GM12864 (cell line): ENCODE measurements at regions not wholly inside any gene's neighbourhood (a gene's known extent, or its start where the extent isn't known, plus 50 kb on each side); places are given as distances from the start of the nearest gene placed in this dataset.

Experiments used
- DNase-seq: peaks from one replicate; pipeline ENCODE4 v3.0.0-alpha.2; 2011; ENCODE audit warnings: low read depth
- H3K4me3 ChIP-seq: 2 replicates; pipeline ENCODE4 v1.5.1; 2011; ENCODE audit warnings: mild to moderate bottlenecking, low read depth, low read length, control low read depth
- CTCF ChIP-seq: IDR thresholded peaks from 2 replicates; pipeline ENCODE4 v1.5.1; 2011; ENCODE audit warnings: low read depth, mild to moderate bottlenecking, moderate library complexity, low read length, control low read depth, inconsistent platforms; ENCODE audit errors: missing control alignments

- no peak for DNase-seq
- TF ChIP-seq CTCF, result no peak
- H3K4me3 ChIP-seq, result no peak overlapping the region
Observed at GRCh38 chr3:181629711-181630110, 82.0 kb upstream of the SOX2 start.

- DNase-seq, result no peak
- no peak for TF ChIP-seq CTCF
- H3K4me3 ChIP-seq, result no peak overlapping the region
Observed at GRCh38 chr3:181629029-181629428, 82.7 kb upstream of the SOX2 start.

- TF ChIP-seq CTCF, result no peak
- no peak for DNase-seq
- H3K4me3 ChIP-seq, result no peak overlapping the region
Observed at GRCh38 chr3:181628384-181628783, 83.3 kb upstream of the SOX2 start.

GRCh38 chr3:181626036-181626435 lies 85.7 kb upstream of the SOX2 start:
- no peak for TF ChIP-seq CTCF
- no peak overlapping the region for H3K4me3 ChIP-seq
- DNase-seq, result no peak

GRCh38 chr3:181623924-181624694 lies 87.6 kb upstream of the SOX2 start:
- DNase-seq, result no peak
- TF ChIP-seq CTCF, result no peak
- H3K4me3 ChIP-seq, result no peak overlapping the region

- DNase-seq, result no peak
- TF ChIP-seq CTCF, result no peak
- no peak overlapping the region for H3K4me3 ChIP-seq
Observed at GRCh38 chr3:181622365-181622764, 89.4 kb upstream of the SOX2 start.

- no peak for TF ChIP-seq CTCF
- no peak for DNase-seq
- H3K4me3 ChIP-seq, result no peak overlapping the region
Observed at GRCh38 chr3:181619897-181620296, 91.8 kb upstream of the SOX2 start.
